ENCODE measurements at regions not wholly inside any gene's neighbourhood (a gene's known extent, or its start where the extent isn't known, plus 50 kb on each side); places are given as distances from the start of the nearest gene placed in this dataset.

DNA sequence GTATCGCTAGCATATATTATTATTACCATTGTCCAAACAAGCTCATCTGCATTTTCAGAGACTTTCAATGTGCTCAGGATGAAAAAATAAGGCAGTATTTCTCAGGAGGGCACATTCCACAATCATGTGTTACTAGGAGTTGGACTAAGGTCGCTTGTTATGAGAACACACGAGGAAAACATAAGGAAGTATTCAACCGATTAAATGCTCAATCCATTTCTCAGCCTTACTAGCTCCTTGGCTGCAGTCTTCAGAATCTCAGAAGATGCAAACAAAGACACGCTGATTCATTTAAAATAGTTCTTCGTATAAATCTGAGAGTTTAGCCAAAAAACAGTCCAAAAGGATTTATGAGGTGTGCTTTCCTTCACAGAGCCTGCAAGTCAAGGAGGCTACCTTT lies 82.0 kb upstream of the JAK1 start:
- ChIA-PET POLR2A (no interaction called here), CTCF (interaction anchor here (0.6 to 1.1 kb wide), 4 partner anchors 11 to 149 kb away, joined by 3 read pairs; no protein-coding TSS in a partner anchor)
- WGBS (ENCODE audit: insufficient coverage) = 84% methylated on average over 6 of the region's 6 CpGs

GRCh38 chr1:65049941-65050713 lies 83.8 kb upstream of the JAK1 start:
- Histone ChIP-seq H3K9me3 (ENCODE audit: control extremely low read depth in 1 of 5, control insufficient read depth in 4 of 5, insufficient read depth in 2 of 5, low read depth in 1 of 5, low read length in 4 of 5) (no peaks in the 10 kb centered on the region), H3K4me3 (ENCODE audit: control insufficient read depth in 1 of 7, extremely low read depth in 1 of 7, insufficient read depth in 4 of 7, low read depth in 2 of 7, low read length in 6 of 7) (no peak overlapping the region), H3K4me1 (ENCODE audit: control extremely low read depth in 1 of 4, control insufficient read depth in 4 of 4, insufficient read depth in 4 of 4, low read length in 3 of 4) (peaks cover 0 to 4% (median 0%) of the 10 kb centered on the region in 4 experiments), H3K27me3 (replicated peaks in 2 of 5; ENCODE audit: control insufficient read depth in 4 of 5, insufficient read depth in 5 of 5, low read length in 4 of 5) (no peaks in the 10 kb centered on the region), H3K27ac (ENCODE audit: insufficient read depth in 1 of 2, low read depth in 1 of 2, low read length in 2 of 2, poor library complexity in 1 of 2, severe bottlenecking in 2 of 2) (peak overlapping the region in 1 of 2 experiments; percentile 2), H3K36me3 (ENCODE audit: control insufficient read depth in 4 of 4, insufficient read depth in 4 of 4, low read length in 3 of 4) (peaks cover 2 to 23% (median 11%) of the 10 kb centered on the region in 4 experiments)
- ChIA-PET POLR2A (no interaction called here), CTCF (interaction anchor here (0.9 to 1.2 kb wide), 3 partner anchors 13 to 158 kb away, joined by 3 read pairs; no protein-coding TSS in a partner anchor)
- no peak for DNase-seq
- 100% methylated on average over 5 of the region's 5 CpGs for WGBS (ENCODE audit: insufficient coverage)

More for the DNA sequence above, 82.0 kb upstream of the JAK1 start:
- Histone ChIP-seq H3K36me3 (ENCODE audit: control insufficient read depth in 4 of 4, insufficient read depth in 4 of 4, low read length in 3 of 4) (peaks cover 0 to 14% (median 7%) of the 10 kb centered on the region in 4 experiments), H3K27ac (ENCODE audit: insufficient read depth in 1 of 2, low read depth in 1 of 2, low read length in 2 of 2, poor library complexity in 1 of 2, severe bottlenecking in 2 of 2) (no peak overlapping the region), H3K4me1 (ENCODE audit: control extremely low read depth in 1 of 4, control insufficient read depth in 4 of 4, insufficient read depth in 4 of 4, low read length in 3 of 4) (peaks cover 0 to 4% (median 0%) of the 10 kb centered on the region in 4 experiments), H3K4me3 (ENCODE audit: control insufficient read depth in 1 of 7, extremely low read depth in 1 of 7, insufficient read depth in 4 of 7, low read depth in 2 of 7, low read length in 6 of 7) (no peak overlapping the region), H3K27me3 (replicated peaks in 2 of 5; ENCODE audit: control insufficient read depth in 4 of 5, insufficient read depth in 5 of 5, low read length in 4 of 5) (no peaks in the 10 kb centered on the region), H3K9me3 (ENCODE audit: control extremely low read depth in 1 of 5, control insufficient read depth in 4 of 5, insufficient read depth in 2 of 5, low read depth in 1 of 5, low read length in 4 of 5) (no peaks in the 10 kb centered on the region)
- no peak for DNase-seq

DNA sequence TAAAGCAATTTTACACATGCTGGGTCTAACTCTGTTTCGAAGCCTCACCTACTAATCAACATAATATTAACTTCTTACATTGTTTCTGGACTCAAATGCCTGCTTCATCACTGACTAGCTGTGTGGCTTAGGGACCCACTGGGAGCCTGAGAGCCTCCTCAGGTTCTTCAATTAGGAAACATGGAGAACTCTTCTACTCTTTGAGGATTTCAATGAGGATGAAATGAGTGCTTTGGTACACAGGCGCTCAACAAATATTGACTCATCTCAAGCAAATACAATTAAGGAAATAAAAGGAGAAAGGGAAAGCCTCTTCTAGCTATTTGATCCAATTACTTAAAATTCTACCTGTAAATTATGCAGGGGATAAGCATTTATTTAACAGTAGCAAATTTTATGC lies 84.4 kb upstream of the JAK1 start:
- Histone ChIP-seq H3K4me1 (ENCODE audit: control extremely low read depth in 1 of 4, control insufficient read depth in 4 of 4, insufficient read depth in 4 of 4, low read length in 3 of 4) (peaks cover 0 to 7% (median 2%) of the 10 kb centered on the region in 4 experiments), H3K27ac (ENCODE audit: insufficient read depth in 1 of 2, low read depth in 1 of 2, low read length in 2 of 2, poor library complexity in 1 of 2, severe bottlenecking in 2 of 2) (no peak overlapping the region), H3K9me3 (ENCODE audit: control extremely low read depth in 1 of 5, control insufficient read depth in 4 of 5, insufficient read depth in 2 of 5, low read depth in 1 of 5, low read length in 4 of 5) (no peaks in the 10 kb centered on the region), H3K4me3 (ENCODE audit: control insufficient read depth in 1 of 7, extremely low read depth in 1 of 7, insufficient read depth in 4 of 7, low read depth in 2 of 7, low read length in 6 of 7) (no peak overlapping the region), H3K36me3 (ENCODE audit: control insufficient read depth in 4 of 4, insufficient read depth in 4 of 4, low read length in 3 of 4) (peaks cover 4 to 29% (median 15%) of the 10 kb centered on the region in 4 experiments), H3K27me3 (replicated peaks in 2 of 5; ENCODE audit: control insufficient read depth in 4 of 5, insufficient read depth in 5 of 5, low read length in 4 of 5) (no peaks in the 10 kb centered on the region)
- 88% methylated on average over 1 of the region's 2 CpGs for WGBS (ENCODE audit: insufficient coverage)
- POLR2A ChIA-PET = no interaction called here
- DNase-seq = no peak
- CTCF ChIA-PET = interaction anchor here (0.8 to 1.4 kb wide), 6 partner anchors 14 to 194 kb away, joined by 3 to 5 read pairs (median 3); no protein-coding TSS in a partner anchor

GRCh38 chr1:65054481-65054880 lies 88.1 kb upstream of the JAK1 start:
- ChIA-PET POLR2A (no interaction called here), CTCF (interaction anchor here (1.3 to 1.8 kb wide), 2 partner anchors 9 to 190 kb away, joined by 3 to 4 read pairs; no protein-coding TSS in a partner anchor)
- DNase-seq = no peak
- no peak overlapping the region for H3K27ac ChIP-seq (ENCODE audit: insufficient read depth in 1 of 2, low read depth in 1 of 2, low read length in 2 of 2, poor library complexity in 1 of 2, severe bottlenecking in 2 of 2)
- H3K36me3 ChIP-seq (ENCODE audit: control insufficient read depth in 4 of 4, insufficient read depth in 4 of 4, low read length in 3 of 4) = peaks cover 12 to 49% (median 27%) of the 10 kb centered on the region in 4 experiments
- WGBS (ENCODE audit: insufficient coverage) = 100% methylated on average over 2 of the region's 3 CpGs
- H3K4me1 ChIP-seq (ENCODE audit: control extremely low read depth in 1 of 4, control insufficient read depth in 4 of 4, insufficient read depth in 4 of 4, low read length in 3 of 4) = peaks cover 0 to 14% (median 7%) of the 10 kb centered on the region in 4 experiments
- no peaks in the 10 kb centered on the region for H3K27me3 ChIP-seq (replicated peaks in 2 of 5; ENCODE audit: control insufficient read depth in 4 of 5, insufficient read depth in 5 of 5, low read length in 4 of 5)
- H3K4me3 ChIP-seq (ENCODE audit: control insufficient read depth in 1 of 7, extremely low read depth in 1 of 7, insufficient read depth in 4 of 7, low read depth in 2 of 7, low read length in 6 of 7) = no peak overlapping the region
- H3K9me3 ChIP-seq (ENCODE audit: control extremely low read depth in 1 of 5, control insufficient read depth in 4 of 5, insufficient read depth in 2 of 5, low read depth in 1 of 5, low read length in 4 of 5) = no peaks in the 10 kb centered on the region

- no CpG with 5 or more reads among the region's 2 CpGs for WGBS (ENCODE audit: insufficient coverage)
- Histone ChIP-seq H3K4me3 (ENCODE audit: control insufficient read depth in 1 of 7, extremely low read depth in 1 of 7, insufficient read depth in 4 of 7, low read depth in 2 of 7, low read length in 6 of 7) (no peak overlapping the region), H3K4me1 (ENCODE audit: control extremely low read depth in 1 of 4, control insufficient read depth in 4 of 4, insufficient read depth in 4 of 4, low read length in 3 of 4) (peaks cover 0 to 14% (median 7%) of the 10 kb centered on the region in 4 experiments), H3K9me3 (ENCODE audit: control extremely low read depth in 1 of 5, control insufficient read depth in 4 of 5, insufficient read depth in 2 of 5, low read depth in 1 of 5, low read length in 4 of 5) (no peaks in the 10 kb centered on the region), H3K36me3 (ENCODE audit: control insufficient read depth in 4 of 4, insufficient read depth in 4 of 4, low read length in 3 of 4) (peaks cover 12 to 46% (median 26%) of the 10 kb centered on the region in 4 experiments), H3K27me3 (replicated peaks in 2 of 5; ENCODE audit: control insufficient read depth in 4 of 5, insufficient read depth in 5 of 5, low read length in 4 of 5) (no peaks in the 10 kb centered on the region), H3K27ac (ENCODE audit: insufficient read depth in 1 of 2, low read depth in 1 of 2, low read length in 2 of 2, poor library complexity in 1 of 2, severe bottlenecking in 2 of 2) (no peak overlapping the region)
- POLR2A ChIA-PET = no interaction called here
- CTCF ChIA-PET = no interaction called here
- peak in 1 of 3 donors; percentile 6 for DNase-seq
These were observed 89.4 kb upstream of the JAK1 start for GRCh38 chr1:65055747-65056146.

- Histone ChIP-seq H3K36me3 (ENCODE audit: control insufficient read depth in 4 of 4, insufficient read depth in 4 of 4, low read length in 3 of 4) (peaks cover 12 to 46% (median 25%) of the 10 kb centered on the region in 4 experiments), H3K4me3 (ENCODE audit: control insufficient read depth in 1 of 7, extremely low read depth in 1 of 7, insufficient read depth in 4 of 7, low read depth in 2 of 7, low read length in 6 of 7) (no peak overlapping the region), H3K9me3 (ENCODE audit: control extremely low read depth in 1 of 5, control insufficient read depth in 4 of 5, insufficient read depth in 2 of 5, low read depth in 1 of 5, low read length in 4 of 5) (no peaks in the 10 kb centered on the region), H3K4me1 (ENCODE audit: control extremely low read depth in 1 of 4, control insufficient read depth in 4 of 4, insufficient read depth in 4 of 4, low read length in 3 of 4) (peaks cover 0 to 14% (median 8%) of the 10 kb centered on the region in 4 experiments), H3K27me3 (replicated peaks in 2 of 5; ENCODE audit: control insufficient read depth in 4 of 5, insufficient read depth in 5 of 5, low read length in 4 of 5) (no peaks in the 10 kb centered on the region), H3K27ac (ENCODE audit: insufficient read depth in 1 of 2, low read depth in 1 of 2, low read length in 2 of 2, poor library complexity in 1 of 2, severe bottlenecking in 2 of 2) (no peak overlapping the region)
- DNase-seq = peak in 1 of 3 donors; percentile 23
- POLR2A ChIA-PET = no interaction called here
- no CpG with 5 or more reads among the region's 1 CpG for WGBS (ENCODE audit: insufficient coverage)
- CTCF ChIA-PET = interaction anchor here (0.7 to 0.9 kb wide), 2 partner anchors 19 to 134 kb away, joined by 3 to 4 read pairs; no protein-coding TSS in a partner anchor
These were observed 89.9 kb upstream of the JAK1 start for GRCh38 chr1:65056234-65056633.

GRCh38 chr1:65056866-65057265 lies 90.5 kb upstream of the JAK1 start:
- Histone ChIP-seq H3K27ac (ENCODE audit: insufficient read depth in 1 of 2, low read depth in 1 of 2, low read length in 2 of 2, poor library complexity in 1 of 2, severe bottlenecking in 2 of 2) (no peak overlapping the region), H3K4me3 (ENCODE audit: control insufficient read depth in 1 of 7, extremely low read depth in 1 of 7, insufficient read depth in 4 of 7, low read depth in 2 of 7, low read length in 6 of 7) (no peak overlapping the region), H3K9me3 (ENCODE audit: control extremely low read depth in 1 of 5, control insufficient read depth in 4 of 5, insufficient read depth in 2 of 5, low read depth in 1 of 5, low read length in 4 of 5) (no peaks in the 10 kb centered on the region), H3K36me3 (ENCODE audit: control insufficient read depth in 4 of 4, insufficient read depth in 4 of 4, low read length in 3 of 4) (peaks cover 12 to 46% (median 24%) of the 10 kb centered on the region in 4 experiments), H3K4me1 (ENCODE audit: control extremely low read depth in 1 of 4, control insufficient read depth in 4 of 4, insufficient read depth in 4 of 4, low read length in 3 of 4) (peaks cover 0 to 14% (median 8%) of the 10 kb centered on the region in 4 experiments), H3K27me3 (replicated peaks in 2 of 5; ENCODE audit: control insufficient read depth in 4 of 5, insufficient read depth in 5 of 5, low read length in 4 of 5) (no peaks in the 10 kb centered on the region)
- no CpG with 5 or more reads among the region's 3 CpGs for WGBS (ENCODE audit: insufficient coverage)
- POLR2A ChIA-PET = no interaction called here
- CTCF ChIA-PET = interaction anchor here (0.7 to 10.1 kb wide), 4 partner anchors 10 to 155 kb away, joined by 3 to 191 read pairs (median 4); no protein-coding TSS in a partner anchor
- DNase-seq = no peak
